Right atrium auricular region (tissue), 2 donors: ENCODE measurements at regions not wholly inside any gene's neighbourhood (a gene's known extent, or its start where the extent isn't known, plus 50 kb on each side); places are given as distances from the start of the nearest gene placed in this dataset.

Experiments
- DNase-seq: peaks from one replicate; pipeline ENCODE4 v3.0.0-alpha.2; 2019; ENCODE audit warnings: low spot score
- H3K27ac ChIP-seq, 2 donors: fragments of 200-600 bp; sonication (generic); 1 replicate in 1 of 2; 2 replicates in 1 of 2; pipeline ENCODE4 v1.5.1; 2016 to 2019
- H3K27me3 ChIP-seq, 2 donors: fragments of 200-600 bp; sonication (generic); one replicate each; pipeline versions ENCODE4 v1.5.1 to v1.6.0; 2017 to 2019
- H3K36me3 ChIP-seq: fragments of 200-600 bp; sonication (generic); one replicate; pipeline ENCODE4 v1.5.1; 2016
- H3K4me1 ChIP-seq, 2 donors: fragments of 200-600 bp; sonication (generic); one replicate each; pipeline versions ENCODE4 v1.5.1 to v1.6.0; 2017 to 2019
- H3K4me3 ChIP-seq, 2 donors: fragments of 200-600 bp; sonication (generic); 1 replicate in 1 of 2; 2 replicates in 1 of 2; pipeline ENCODE4 v1.5.1; 2017 to 2019; ENCODE audit warnings: mild to moderate bottlenecking in 1 of 2, moderate library complexity in 1 of 2
- H3K9me3 ChIP-seq, 2 donors: fragments of 200-600 bp; sonication (generic); one replicate each; pipeline ENCODE4 v1.5.1; 2019
- TF ChIP-seq, protein P1 (sequence below), 2 donors: fragments of 200-600 bp; sonication (generic); IDR thresholded peaks; one replicate each; pipeline ENCODE4 v1.5.1; 2019; ENCODE audit warnings: antibody characterized with exemption in 2 of 2

DNA sequence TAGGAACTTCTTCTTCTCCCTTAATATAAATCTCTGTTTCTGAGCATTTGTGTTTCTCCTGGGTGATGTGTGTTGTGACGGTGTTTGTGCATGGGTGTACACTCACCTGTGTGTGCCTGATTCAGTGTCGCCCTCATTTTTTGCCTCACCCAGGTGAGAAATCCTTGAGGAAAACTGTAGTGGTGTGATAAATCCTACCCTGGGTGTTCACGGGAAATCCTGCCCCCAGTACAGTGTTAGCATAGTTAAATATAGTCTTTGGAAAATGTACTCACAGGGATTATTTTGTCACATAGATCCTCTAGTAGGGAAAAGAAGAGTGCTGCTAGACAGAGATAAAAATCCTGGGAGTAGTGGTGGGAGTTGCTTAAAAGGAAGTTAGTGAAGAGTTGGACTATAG lies 291.9 kb upstream of the PITX2 start:
- no peak overlapping the region for H3K27ac ChIP-seq
- no peaks in the 10 kb centered on the region for H3K4me1 ChIP-seq
- no peak overlapping the region for H3K4me3 ChIP-seq
- no peaks in the 10 kb centered on the region for H3K36me3 ChIP-seq
- H3K27me3 ChIP-seq: no peaks in the 10 kb centered on the region
- TF ChIP-seq, protein P1, sequence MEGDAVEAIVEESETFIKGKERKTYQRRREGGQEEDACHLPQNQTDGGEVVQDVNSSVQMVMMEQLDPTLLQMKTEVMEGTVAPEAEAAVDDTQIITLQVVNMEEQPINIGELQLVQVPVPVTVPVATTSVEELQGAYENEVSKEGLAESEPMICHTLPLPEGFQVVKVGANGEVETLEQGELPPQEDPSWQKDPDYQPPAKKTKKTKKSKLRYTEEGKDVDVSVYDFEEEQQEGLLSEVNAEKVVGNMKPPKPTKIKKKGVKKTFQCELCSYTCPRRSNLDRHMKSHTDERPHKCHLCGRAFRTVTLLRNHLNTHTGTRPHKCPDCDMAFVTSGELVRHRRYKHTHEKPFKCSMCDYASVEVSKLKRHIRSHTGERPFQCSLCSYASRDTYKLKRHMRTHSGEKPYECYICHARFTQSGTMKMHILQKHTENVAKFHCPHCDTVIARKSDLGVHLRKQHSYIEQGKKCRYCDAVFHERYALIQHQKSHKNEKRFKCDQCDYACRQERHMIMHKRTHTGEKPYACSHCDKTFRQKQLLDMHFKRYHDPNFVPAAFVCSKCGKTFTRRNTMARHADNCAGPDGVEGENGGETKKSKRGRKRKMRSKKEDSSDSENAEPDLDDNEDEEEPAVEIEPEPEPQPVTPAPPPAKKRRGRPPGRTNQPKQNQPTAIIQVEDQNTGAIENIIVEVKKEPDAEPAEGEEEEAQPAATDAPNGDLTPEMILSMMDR (IDR thresholded peaks at IDR 0.05): no peak
- no peak for DNase-seq
- no peaks in the 10 kb centered on the region for H3K9me3 ChIP-seq

DNA sequence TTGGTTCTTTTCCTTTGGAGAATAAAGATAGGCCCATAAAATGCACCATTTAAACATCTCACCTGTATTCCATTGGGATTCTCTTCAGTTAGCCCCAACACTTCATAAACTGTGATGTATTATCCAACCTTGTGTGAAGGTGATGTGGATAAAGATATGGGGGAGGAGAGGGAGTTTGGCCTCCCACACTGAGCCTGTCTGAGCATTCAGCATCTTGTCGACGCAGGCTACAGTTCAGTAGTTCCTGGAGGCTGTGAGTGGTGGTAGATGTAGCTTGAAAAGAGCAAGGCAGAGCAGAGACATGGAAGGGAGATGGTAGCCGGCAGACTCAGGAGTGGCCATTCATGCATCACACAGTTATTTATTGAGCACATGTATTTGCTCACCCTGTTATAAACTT lies 292.4 kb upstream of the PITX2 start:
- no peak overlapping the region for H3K4me3 ChIP-seq
- no peaks in the 10 kb centered on the region for H3K36me3 ChIP-seq
- H3K27me3 ChIP-seq: no peaks in the 10 kb centered on the region
- H3K9me3 ChIP-seq: no peaks in the 10 kb centered on the region
- DNase-seq: no peak
- no peaks in the 10 kb centered on the region for H3K4me1 ChIP-seq
- TF ChIP-seq, protein P1 (IDR thresholded peaks at IDR 0.05): no peak
- no peak overlapping the region for H3K27ac ChIP-seq

DNA sequence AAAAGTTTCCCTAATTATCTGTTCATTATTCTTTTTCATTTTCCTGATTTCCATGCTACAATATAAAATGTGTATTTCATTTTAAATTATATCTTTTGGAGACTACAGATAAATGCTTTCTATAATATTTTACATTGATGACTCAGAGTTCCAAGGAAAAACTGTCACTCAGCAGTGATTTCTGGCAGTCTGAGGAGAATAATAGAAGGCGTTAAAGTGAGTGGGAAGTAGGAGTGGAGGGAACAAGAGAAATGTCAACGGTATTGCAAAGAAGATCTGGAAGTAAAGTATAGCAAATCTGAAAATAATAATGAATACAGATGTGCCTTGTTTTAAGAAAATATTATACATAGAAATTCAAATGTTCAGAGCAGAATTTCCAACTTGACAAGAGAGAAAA lies 293.6 kb upstream of the PITX2 start:
- Histone ChIP-seq H3K4me3 (no peak overlapping the region), H3K27me3 (no peaks in the 10 kb centered on the region), H3K4me1 (no peaks in the 10 kb centered on the region), H3K27ac (no peak overlapping the region), H3K9me3 (no peaks in the 10 kb centered on the region), H3K36me3 (no peaks in the 10 kb centered on the region)
- TF ChIP-seq, protein P1 (IDR thresholded peaks at IDR 0.05): no peak
- DNase-seq: no peak

DNA sequence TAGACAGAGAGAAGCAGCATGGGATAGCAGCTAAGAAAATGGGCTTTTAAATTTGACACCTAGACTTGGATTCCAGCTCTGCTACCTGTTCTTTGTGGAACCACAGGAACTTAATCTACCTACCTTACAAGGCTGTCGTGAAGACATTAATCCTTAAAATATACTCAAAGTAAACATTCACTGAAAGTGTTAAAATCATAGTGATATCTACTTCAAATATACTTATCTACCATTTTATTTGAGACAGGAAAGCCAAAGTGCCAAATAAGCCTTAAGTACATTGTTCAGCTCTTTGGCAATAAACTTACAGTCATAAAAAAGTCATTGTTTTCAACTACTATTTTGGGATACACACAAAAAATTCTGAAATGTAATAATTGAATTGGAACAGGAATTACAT lies 295.0 kb upstream of the PITX2 start:
- Histone ChIP-seq H3K36me3 (no peaks in the 10 kb centered on the region), H3K27ac (no peak overlapping the region), H3K4me3 (no peak overlapping the region), H3K9me3 (no peaks in the 10 kb centered on the region), H3K27me3 (no peaks in the 10 kb centered on the region), H3K4me1 (no peaks in the 10 kb centered on the region)
- TF ChIP-seq, protein P1 (IDR thresholded peaks at IDR 0.05): no peak
- no peak for DNase-seq

DNA sequence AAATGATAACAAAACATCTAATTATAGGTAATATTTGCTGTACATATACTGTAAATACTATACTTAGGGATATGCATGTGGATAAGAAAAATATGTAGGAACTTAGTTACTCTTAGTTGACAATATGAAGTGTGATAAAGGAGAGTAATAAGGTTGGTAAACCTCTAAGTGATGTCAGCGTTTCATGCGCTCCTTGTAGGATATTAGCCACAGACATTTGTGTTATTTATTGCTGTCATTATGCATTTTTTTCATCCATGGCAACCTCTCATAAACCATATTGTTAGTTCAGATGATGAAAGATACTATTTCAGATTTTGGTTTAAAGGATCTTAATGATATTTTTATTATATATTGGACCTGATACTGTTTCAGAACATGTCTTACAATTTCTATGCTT lies 298.1 kb upstream of the PITX2 start:
- no peaks in the 10 kb centered on the region for H3K4me1 ChIP-seq
- no peak overlapping the region for H3K4me3 ChIP-seq
- TF ChIP-seq, protein P1 (IDR thresholded peaks at IDR 0.05): no peak
- DNase-seq: no peak
- H3K36me3 ChIP-seq: no peaks in the 10 kb centered on the region
- H3K27ac ChIP-seq: no peak overlapping the region
- H3K9me3 ChIP-seq: no peaks in the 10 kb centered on the region
- no peaks in the 10 kb centered on the region for H3K27me3 ChIP-seq

DNA sequence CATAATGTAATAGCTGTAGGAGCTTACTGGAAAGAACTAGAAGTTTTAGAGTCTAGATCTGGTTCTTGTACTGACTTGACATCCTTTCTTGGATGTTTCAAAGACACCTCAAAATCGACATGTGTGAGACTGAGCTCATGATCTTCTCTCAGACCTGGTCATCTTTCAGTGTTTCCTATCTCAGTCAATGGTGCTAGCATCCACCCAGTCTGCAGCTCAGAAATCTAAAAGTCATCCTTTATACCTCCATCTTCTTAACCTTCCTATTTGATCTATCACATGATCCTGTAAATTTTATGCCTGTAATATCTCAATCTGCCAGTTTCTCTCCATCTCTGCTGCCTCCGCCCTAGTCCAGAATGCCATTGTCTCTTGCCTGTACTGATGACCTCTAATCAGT lies 301.9 kb upstream of the PITX2 start:
- H3K4me1 ChIP-seq: no peaks in the 10 kb centered on the region
- H3K27me3 ChIP-seq: no peaks in the 10 kb centered on the region
- TF ChIP-seq, protein P1 (IDR thresholded peaks at IDR 0.05): no peak

More for the DNA sequence above, 301.9 kb upstream of the PITX2 start:
- Histone ChIP-seq H3K4me3 (no peak overlapping the region), H3K27ac (no peak overlapping the region), H3K36me3 (no peaks in the 10 kb centered on the region), H3K9me3 (no peaks in the 10 kb centered on the region)
- no peak for DNase-seq
